ENCODE measurements at regions not wholly inside any gene's neighbourhood (a gene's known extent, or its start where the extent isn't known, plus 50 kb on each side); places are given as distances from the start of the nearest gene placed in this dataset.
"Not testable (repeated sequence)": the region's sequence is repeated elsewhere in the genome, so short reads cannot be mapped to it uniquely, and the experiment has no call there.

GRCh38 chr9:94421951-94422350, 93.5 kb upstream of the NUTM2F start:
- WGBS (ENCODE audit: extremely low coverage, insufficient coverage, low lambda C conversion rate), result no CpG with 5 or more reads among the region's 9 CpGs
- H3K79me2 ChIP-seq (ENCODE audit: control insufficient read depth, insufficient read depth, low read length), result not testable (repeated sequence)

DNA sequence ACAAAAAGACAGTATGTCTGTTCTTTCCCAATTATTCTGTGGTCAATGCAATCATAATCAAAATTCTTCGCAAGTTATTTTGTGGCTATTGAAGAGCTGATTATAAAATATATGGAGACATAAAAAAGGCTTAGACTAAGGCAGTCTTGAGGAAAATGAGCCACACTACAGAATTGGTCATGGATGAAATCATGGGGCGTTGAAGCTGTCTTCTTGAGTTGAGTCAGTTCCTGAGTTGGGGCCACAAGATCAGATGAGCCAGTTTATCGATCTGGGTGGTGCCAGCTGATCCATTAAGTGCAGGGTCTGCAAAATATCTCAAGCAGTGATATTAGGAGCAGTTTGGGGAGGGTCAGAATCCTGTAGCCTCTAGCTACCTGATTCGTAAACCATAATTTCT, 96.9 kb upstream of the NUTM2F start:
- not testable (repeated sequence) for H3K79me1 ChIP-seq (ENCODE audit: low read length); H3K18ac ChIP-seq (ENCODE audit: low read length); H3K27ac ChIP-seq (ENCODE audit: low read depth, low read length); H3K4ac ChIP-seq (ENCODE audit: low read depth, low read length); H2AK5ac ChIP-seq (ENCODE audit: low read length); H3K4me2 ChIP-seq (ENCODE audit: low read length); H2BK5ac ChIP-seq (ENCODE audit: low read length); H3K23ac ChIP-seq (ENCODE audit: low read length); H3K36me3 ChIP-seq (ENCODE audit: control insufficient read depth, insufficient read depth, low read length); H2BK15ac ChIP-seq (replicated peaks; ENCODE audit: low read depth); H3K56ac ChIP-seq (ENCODE audit: low read length); H3K4me1 ChIP-seq (ENCODE audit: control insufficient read depth, low read depth, low read length); H4K8ac ChIP-seq (ENCODE audit: low read depth, low read length); H3K4me3 ChIP-seq (ENCODE audit: low read length); H4K5ac ChIP-seq (ENCODE audit: low read length); H3K27me3 ChIP-seq (ENCODE audit: insufficient read depth, low read length, poor library complexity); DNase-seq; H2BK120ac ChIP-seq (ENCODE audit: low read depth, low read length); H3K79me2 ChIP-seq (ENCODE audit: control insufficient read depth, insufficient read depth, low read length); H3K9ac ChIP-seq (ENCODE audit: low read length)
- no CpG with 5 or more reads among the region's 4 CpGs for WGBS (ENCODE audit: extremely low coverage, insufficient coverage, low lambda C conversion rate)

More at GRCh38 chr9:94421951-94422350, 93.5 kb upstream of the NUTM2F start:
- not testable (repeated sequence) for H3K23ac ChIP-seq (ENCODE audit: low read length); H2BK120ac ChIP-seq (ENCODE audit: low read depth, low read length); H2BK5ac ChIP-seq (ENCODE audit: low read length); H4K8ac ChIP-seq (ENCODE audit: low read depth, low read length); H2AK5ac ChIP-seq (ENCODE audit: low read length); H3K18ac ChIP-seq (ENCODE audit: low read length); H3K9ac ChIP-seq (ENCODE audit: low read length); H3K36me3 ChIP-seq (ENCODE audit: control insufficient read depth, insufficient read depth, low read length); H3K27ac ChIP-seq (ENCODE audit: low read depth, low read length); H2BK15ac ChIP-seq (replicated peaks; ENCODE audit: low read depth); H4K5ac ChIP-seq (ENCODE audit: low read length); H3K4me1 ChIP-seq (ENCODE audit: control insufficient read depth, low read depth, low read length); H3K56ac ChIP-seq (ENCODE audit: low read length); H3K27me3 ChIP-seq (ENCODE audit: insufficient read depth, low read length, poor library complexity); H3K4me3 ChIP-seq (ENCODE audit: low read length); H3K4ac ChIP-seq (ENCODE audit: low read depth, low read length); H3K79me1 ChIP-seq (ENCODE audit: low read length); DNase-seq; H3K4me2 ChIP-seq (ENCODE audit: low read length)

- H4K5ac ChIP-seq (ENCODE audit: low read length); H3K56ac ChIP-seq (ENCODE audit: low read length); H3K36me3 ChIP-seq (ENCODE audit: control insufficient read depth, insufficient read depth, low read length); H3K4me1 ChIP-seq (ENCODE audit: control insufficient read depth, low read depth, low read length); H3K79me1 ChIP-seq (ENCODE audit: low read length); DNase-seq; H3K9ac ChIP-seq (ENCODE audit: low read length); H2BK15ac ChIP-seq (replicated peaks; ENCODE audit: low read depth); H2AK5ac ChIP-seq (ENCODE audit: low read length); H3K18ac ChIP-seq (ENCODE audit: low read length); H3K79me2 ChIP-seq (ENCODE audit: control insufficient read depth, insufficient read depth, low read length); H3K27me3 ChIP-seq (ENCODE audit: insufficient read depth, low read length, poor library complexity); H4K8ac ChIP-seq (ENCODE audit: low read depth, low read length); H3K27ac ChIP-seq (ENCODE audit: low read depth, low read length); H3K4ac ChIP-seq (ENCODE audit: low read depth, low read length); H2BK120ac ChIP-seq (ENCODE audit: low read depth, low read length); H3K23ac ChIP-seq (ENCODE audit: low read length); H2BK5ac ChIP-seq (ENCODE audit: low read length); H3K4me2 ChIP-seq (ENCODE audit: low read length); H3K4me3 ChIP-seq (ENCODE audit: low read length): not testable (repeated sequence)
- no CpG with 5 or more reads among the region's 2 CpGs for WGBS (ENCODE audit: extremely low coverage, insufficient coverage, low lambda C conversion rate)
Measured at GRCh38 chr9:94437128-94437527, 108.7 kb upstream of the NUTM2F start.

DNA sequence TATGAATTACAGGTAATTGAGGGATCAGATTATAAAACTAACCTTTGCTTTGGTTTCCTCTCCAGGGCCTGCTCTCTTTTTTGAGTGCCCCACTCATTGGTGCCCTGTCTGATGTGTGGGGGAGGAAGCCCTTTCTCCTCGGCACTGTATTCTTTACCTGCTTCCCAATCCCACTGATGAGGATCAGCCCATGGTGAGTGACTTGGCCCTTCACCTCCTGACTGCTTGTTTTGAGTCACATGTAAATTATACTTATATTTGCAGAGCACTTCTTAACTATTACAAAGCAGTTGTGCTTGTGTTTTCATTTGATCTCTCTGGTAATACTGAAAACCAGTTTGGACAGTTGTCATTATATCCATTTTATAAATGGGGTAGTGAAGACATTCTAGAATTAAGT, 109.9 kb upstream of the NUTM2F start:
- not testable (repeated sequence) for H4K5ac ChIP-seq (ENCODE audit: low read length); H3K27ac ChIP-seq (ENCODE audit: low read depth, low read length); H4K8ac ChIP-seq (ENCODE audit: low read depth, low read length); H3K23ac ChIP-seq (ENCODE audit: low read length); H3K36me3 ChIP-seq (ENCODE audit: control insufficient read depth, insufficient read depth, low read length); H3K4me2 ChIP-seq (ENCODE audit: low read length); H3K56ac ChIP-seq (ENCODE audit: low read length); H2BK15ac ChIP-seq (replicated peaks; ENCODE audit: low read depth); H3K79me2 ChIP-seq (ENCODE audit: control insufficient read depth, insufficient read depth, low read length); H3K9ac ChIP-seq (ENCODE audit: low read length); H3K18ac ChIP-seq (ENCODE audit: low read length); H3K79me1 ChIP-seq (ENCODE audit: low read length); H2AK5ac ChIP-seq (ENCODE audit: low read length); H2BK5ac ChIP-seq (ENCODE audit: low read length); H3K4me3 ChIP-seq (ENCODE audit: low read length); H3K4me1 ChIP-seq (ENCODE audit: control insufficient read depth, low read depth, low read length); H2BK120ac ChIP-seq (ENCODE audit: low read depth, low read length); H3K4ac ChIP-seq (ENCODE audit: low read depth, low read length); DNase-seq; H3K27me3 ChIP-seq (ENCODE audit: insufficient read depth, low read length, poor library complexity)
- no CpG with 5 or more reads among the region's 1 CpG for WGBS (ENCODE audit: extremely low coverage, insufficient coverage, low lambda C conversion rate)

- DNase-seq; H3K56ac ChIP-seq (ENCODE audit: low read length); H2BK5ac ChIP-seq (ENCODE audit: low read length); H3K4ac ChIP-seq (ENCODE audit: low read depth, low read length); H3K4me3 ChIP-seq (ENCODE audit: low read length); H3K4me2 ChIP-seq (ENCODE audit: low read length); H3K4me1 ChIP-seq (ENCODE audit: control insufficient read depth, low read depth, low read length); H3K27me3 ChIP-seq (ENCODE audit: insufficient read depth, low read length, poor library complexity); H4K8ac ChIP-seq (ENCODE audit: low read depth, low read length); H3K23ac ChIP-seq (ENCODE audit: low read length); H2BK15ac ChIP-seq (replicated peaks; ENCODE audit: low read depth); H4K5ac ChIP-seq (ENCODE audit: low read length); H2AK5ac ChIP-seq (ENCODE audit: low read length); H3K36me3 ChIP-seq (ENCODE audit: control insufficient read depth, insufficient read depth, low read length); H3K79me1 ChIP-seq (ENCODE audit: low read length); H3K79me2 ChIP-seq (ENCODE audit: control insufficient read depth, insufficient read depth, low read length); H3K27ac ChIP-seq (ENCODE audit: low read depth, low read length); H2BK120ac ChIP-seq (ENCODE audit: low read depth, low read length); H3K9ac ChIP-seq (ENCODE audit: low read length); H3K18ac ChIP-seq (ENCODE audit: low read length): not testable (repeated sequence)
- no CpG with 5 or more reads among the region's 1 CpG for WGBS (ENCODE audit: extremely low coverage, insufficient coverage, low lambda C conversion rate)
Measured at GRCh38 chr9:94441146-94441545, 112.7 kb upstream of the NUTM2F start.

DNA sequence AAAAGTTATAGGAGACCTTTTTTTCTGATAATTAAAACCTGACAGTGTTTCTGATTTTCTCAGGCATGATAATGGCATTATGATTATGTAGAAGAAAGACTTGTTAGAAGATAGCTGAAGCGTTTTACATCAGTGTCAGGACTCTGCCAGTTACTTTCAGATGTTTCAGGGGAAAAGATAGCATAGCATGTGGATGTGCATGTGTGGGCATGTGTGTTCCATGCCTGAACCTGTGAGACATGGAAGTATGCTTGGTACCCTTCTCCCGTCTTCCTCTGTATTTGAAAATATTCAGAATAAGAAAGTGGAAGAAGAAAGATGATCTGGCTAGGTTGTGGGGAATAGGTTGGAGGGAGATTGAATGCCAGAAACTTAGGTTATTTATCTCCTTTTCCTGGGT, 113.1 kb upstream of the PCAT7 start:
- H3K79me2 ChIP-seq (ENCODE audit: control insufficient read depth, insufficient read depth, low read length), result no peaks in the 10 kb centered on the region
- no peak overlapping the region for H3K23ac ChIP-seq (ENCODE audit: low read length)
- peaks cover 4% of the 10 kb centered on the region for H3K79me1 ChIP-seq (ENCODE audit: low read length)
- H4K5ac ChIP-seq (ENCODE audit: low read length), result no peak overlapping the region
- no peak overlapping the region for H3K4me2 ChIP-seq (ENCODE audit: low read length)
- no peak overlapping the region for H2BK15ac ChIP-seq (replicated peaks; ENCODE audit: low read depth)
- H3K4me1 ChIP-seq (ENCODE audit: control insufficient read depth, low read depth, low read length), result no peaks in the 10 kb centered on the region
- H2BK120ac ChIP-seq (ENCODE audit: low read depth, low read length), result no peak overlapping the region
- no peak overlapping the region for H2AK5ac ChIP-seq (ENCODE audit: low read length)
- H3K18ac ChIP-seq (ENCODE audit: low read length), result no peak overlapping the region
- no peak overlapping the region for H3K56ac ChIP-seq (ENCODE audit: low read length)
- H3K36me3 ChIP-seq (ENCODE audit: control insufficient read depth, insufficient read depth, low read length), result no peaks in the 10 kb centered on the region
- DNase-seq, result no peak
- no peak overlapping the region for H3K9ac ChIP-seq (ENCODE audit: low read length)
- no peak overlapping the region for H3K4ac ChIP-seq (ENCODE audit: low read depth, low read length)
- H3K4me3 ChIP-seq (ENCODE audit: low read length), result no peak overlapping the region
- no peaks in the 10 kb centered on the region for H3K27me3 ChIP-seq (ENCODE audit: insufficient read depth, low read length, poor library complexity)
- no peak overlapping the region for H4K8ac ChIP-seq (ENCODE audit: low read depth, low read length)
- H2BK5ac ChIP-seq (ENCODE audit: low read length), result no peak overlapping the region
- H3K27ac ChIP-seq (ENCODE audit: low read depth, low read length), result no peak overlapping the region
- no CpG with 5 or more reads among the region's 2 CpGs for WGBS (ENCODE audit: extremely low coverage, insufficient coverage, low lambda C conversion rate)
